Esophagus muscularis mucosa (tissue), 3 donors: ENCODE measurements at regions not wholly inside any gene's neighbourhood (a gene's known extent, or its start where the extent isn't known, plus 50 kb on each side); places are given as distances from the start of the nearest gene placed in this dataset.

Experiments
- CTCF ChIP-seq, 3 experiments: fragments of 200-600 bp in 2 of 3; fragments of 450-650 bp in 1 of 3; sonication (generic) in 2 of 3; IDR thresholded peaks; one replicate each; pipeline ENCODE4 v1.5.1; 2017 to 2019; ENCODE audit warnings: antibody characterized with exemption in 3 of 3, mild to moderate bottlenecking in 2 of 3, moderate library complexity in 1 of 3
- POLR2A ChIP-seq: fragments of 450-650 bp; IDR thresholded peaks from one replicate; pipeline ENCODE4 v1.6.1; 2017; ENCODE audit warnings: antibody characterized with exemption, moderate library complexity, mild to moderate bottlenecking, low read depth
- POLR2AphosphoS5 ChIP-seq, 2 donors: sonication (generic); formaldehyde crosslinking; IDR thresholded peaks; one replicate each; pipeline ENCODE4 v1.6.1; 2017; ENCODE audit warnings: antibody characterized with exemption in 2 of 2

- no peak for TF ChIP-seq POLR2A
- TF ChIP-seq CTCF (IDR thresholded peaks at IDR 0.05), result no peak
- no peak for TF ChIP-seq POLR2AphosphoS5 (IDR thresholded peaks at IDR 0.05)
Observed at GRCh38 chr15:25060472-25060803, 105.7 kb downstream of the SNRPN start.
